Lower lobe of right lung (tissue), 2 donors: ENCODE measurements at regions not wholly inside any gene's neighbourhood (a gene's known extent, or its start where the extent isn't known, plus 50 kb on each side); places are given as distances from the start of the nearest gene placed in this dataset.

Experiments
- ATAC-seq, 2 donors: fragments of 200-7000 bp; cut with Tn5 transposase; one replicate each; pipeline ENCODE4 v1.9.1; 2020 to 2022; ENCODE audit warnings: mild to moderate bottlenecking in 2 of 2, moderate library complexity in 2 of 2
- DNase-seq: peaks from one replicate; pipeline ENCODE4 v3.0.0-alpha.2; 2020
- H3K27ac ChIP-seq: fragments of 200-600 bp; one replicate; pipeline ENCODE4 v1.8.0; 2022
- H3K27me3 ChIP-seq: fragments of 200-600 bp; one replicate; pipeline ENCODE4 v1.8.0; 2022; ENCODE audit warnings: low read depth
- H3K36me3 ChIP-seq: fragments of 200-600 bp; one replicate; pipeline ENCODE4 v1.8.0; 2022; ENCODE audit warnings: mild to moderate bottlenecking
- H3K4me1 ChIP-seq: fragments of 200-600 bp; one replicate; pipeline ENCODE4 v1.8.0; 2022
- H3K4me3 ChIP-seq: fragments of 200-600 bp; one replicate; pipeline ENCODE4 v1.8.0; 2022; ENCODE audit warnings: mild to moderate bottlenecking
- H3K9me3 ChIP-seq: fragments of 200-600 bp; one replicate; pipeline ENCODE4 v1.8.0; 2022
- CTCF ChIP-seq: fragments of 200-600 bp; IDR thresholded peaks from one replicate; pipeline ENCODE4 v1.8.0; 2022; ENCODE audit warnings: antibody characterized with exemption, mild to moderate bottlenecking
- intact Hi-C: fragments of 100-400 bp; cut with DNase I; formaldehyde crosslinking; loops from one replicate; pipeline ENCODE4 v1.11.0; 2022
- donor health status: DM: no; HTN: yes; CAD: no; lungs with severe emphysema.

- no peaks in the 10 kb centered on the region for H3K36me3 ChIP-seq
- no peaks in the 10 kb centered on the region for H3K4me1 ChIP-seq
- peak; percentile 74 to 84 for ATAC-seq
- peak; percentile 56 for DNase-seq
- H3K27me3 ChIP-seq: no peaks in the 10 kb centered on the region
- no peaks in the 10 kb centered on the region for H3K9me3 ChIP-seq
- H3K4me3 ChIP-seq: no peak overlapping the region
- no peak for TF ChIP-seq CTCF
- intact Hi-C loops: no loop called here
- H3K27ac ChIP-seq: peak overlapping the region; percentile 49
Observed at GRCh38 chr20:53839423-53840176, 230.8 kb downstream of the BCAS1 start.

- DNase-seq: no peak
- H3K36me3 ChIP-seq: no peaks in the 10 kb centered on the region
- no peaks in the 10 kb centered on the region for H3K27me3 ChIP-seq
- no peak for ATAC-seq
- no peaks in the 10 kb centered on the region for H3K9me3 ChIP-seq
- no peak overlapping the region for H3K27ac ChIP-seq
- peaks cover 4% of the 10 kb centered on the region for H3K4me1 ChIP-seq
- intact Hi-C loops: no loop called here
- no peak for TF ChIP-seq CTCF
- H3K4me3 ChIP-seq: no peak overlapping the region
Observed at GRCh38 chr20:53838311-53838868, 232.0 kb downstream of the BCAS1 start.

DNA sequence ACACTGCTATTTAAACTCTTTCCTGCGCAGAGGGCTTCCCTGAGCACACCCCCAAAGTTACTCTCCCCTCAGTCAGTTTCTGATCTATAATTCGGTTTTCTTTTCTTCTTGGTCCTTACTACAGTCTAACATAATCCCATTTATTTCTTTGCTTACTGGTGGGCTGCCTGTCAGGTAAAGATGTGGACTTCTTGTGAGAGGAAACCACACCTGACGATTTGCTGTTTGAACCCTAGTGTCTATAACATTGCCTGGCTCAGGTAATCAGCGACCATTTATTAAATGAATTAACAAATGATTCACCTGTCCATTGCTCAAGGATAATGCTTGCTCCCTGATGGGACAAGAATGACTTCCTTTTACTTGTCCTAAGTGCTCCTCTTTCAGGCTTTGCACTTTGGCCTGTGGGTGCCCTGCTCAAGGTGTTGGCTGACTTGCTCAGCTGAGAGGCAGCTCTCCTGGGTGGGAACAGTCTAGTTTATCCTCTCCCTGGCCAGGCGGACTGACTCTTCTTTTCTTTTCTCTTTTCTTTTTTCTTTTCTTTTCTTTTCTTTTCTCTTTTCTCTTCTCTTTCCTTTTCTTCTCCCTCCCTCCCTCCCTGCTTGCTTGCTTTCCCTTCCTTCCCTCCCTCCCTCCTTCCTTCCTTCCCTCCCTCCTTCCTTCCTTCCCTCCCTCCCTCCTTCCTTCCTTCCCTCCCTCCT is 233.1 kb downstream of the BCAS1 start:
- ATAC-seq (no peak), DNase-seq (no peak)
- H3K27me3 ChIP-seq: no peaks in the 10 kb centered on the region
- H3K36me3 ChIP-seq: no peaks in the 10 kb centered on the region
- intact Hi-C loops: no loop called here
- TF ChIP-seq CTCF: no peak
- H3K27ac ChIP-seq: no peak overlapping the region
- no peak overlapping the region for H3K4me3 ChIP-seq
- H3K4me1 ChIP-seq: peaks cover 4% of the 10 kb centered on the region
- no peaks in the 10 kb centered on the region for H3K9me3 ChIP-seq

GRCh38 chr20:53834749-53835148 is 235.6 kb downstream of the BCAS1 start:
- TF ChIP-seq CTCF: no peak
- DNase-seq: no peak

GRCh38 chr20:53834062-53834442 is 236.3 kb downstream of the BCAS1 start:
- TF ChIP-seq CTCF: no peak
- H3K4me1 ChIP-seq: peaks cover 24% of the 10 kb centered on the region
- ATAC-seq (no peak), DNase-seq (no peak)
- intact Hi-C loops: no loop called here
- H3K9me3 ChIP-seq: no peaks in the 10 kb centered on the region
- no peaks in the 10 kb centered on the region for H3K27me3 ChIP-seq
- no peak overlapping the region for H3K4me3 ChIP-seq
- H3K36me3 ChIP-seq: no peaks in the 10 kb centered on the region
- no peak overlapping the region for H3K27ac ChIP-seq

More at GRCh38 chr20:53834749-53835148, 235.6 kb downstream of the BCAS1 start:
- H3K36me3 ChIP-seq: no peaks in the 10 kb centered on the region
- H3K27me3 ChIP-seq: no peaks in the 10 kb centered on the region
- no peaks in the 10 kb centered on the region for H3K9me3 ChIP-seq
- H3K4me3 ChIP-seq: no peak overlapping the region
- peak in 1 of 2 donors; percentile 64 for ATAC-seq
- intact Hi-C loops: no loop called here
- H3K27ac ChIP-seq: no peak overlapping the region
- H3K4me1 ChIP-seq: peaks cover 17% of the 10 kb centered on the region
